Neural progenitor cell (in vitro differentiated cells): ENCODE measurements at regions not wholly inside any gene's neighbourhood (a gene's known extent, or its start where the extent isn't known, plus 50 kb on each side); places are given as distances from the start of the nearest gene placed in this dataset.

Experiments
- EZH2 ChIP-seq: fragments of 200-600 bp; sonication (generic); IDR thresholded peaks from 2 replicates; pipeline ENCODE4 v1.6.1; 2017; ENCODE audit warnings: antibody characterized with exemption, mild to moderate bottlenecking, moderate library complexity
- EZH2phosphoT487 ChIP-seq: fragments of 200-600 bp; sonication (generic); IDR thresholded peaks from 2 replicates; pipeline ENCODE4 v1.6.1; 2017; ENCODE audit warnings: antibody characterized with exemption

- no peak for TF ChIP-seq EZH2
- TF ChIP-seq EZH2phosphoT487: no peak
These were observed 121.5 kb downstream of the ISOC1 start for GRCh38 chr5:129216001-129216400.
